ENCODE measurements at regions not wholly inside any gene's neighbourhood (a gene's known extent, or its start where the extent isn't known, plus 50 kb on each side); places are given as distances from the start of the nearest gene placed in this dataset.

DNA sequence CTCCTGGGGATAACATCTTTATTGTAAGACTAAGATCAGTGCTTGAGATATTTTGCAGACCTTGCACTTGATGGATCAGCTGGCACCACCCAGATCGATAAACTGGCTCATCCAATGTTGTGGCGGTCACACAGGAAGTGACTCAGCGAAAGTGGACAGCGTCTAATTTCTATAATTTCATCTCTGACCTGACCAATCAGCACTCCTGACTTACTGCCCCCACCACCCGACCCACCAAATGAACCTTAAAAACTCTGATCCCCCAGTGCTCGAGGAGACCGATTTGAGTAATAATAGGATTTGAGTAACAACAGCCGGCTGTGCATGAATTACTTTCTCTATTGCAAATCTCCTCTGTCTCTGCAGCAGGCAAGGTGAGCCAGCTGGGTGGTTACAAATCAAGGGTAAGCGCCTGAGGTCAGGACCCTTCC lies 62.7 kb upstream of the RNU6-1 start:
- no peak overlapping the region for H3K27ac ChIP-seq (ENCODE audit: low read depth in 1 of 2, low read length in 2 of 2)
- POLR2A ChIA-PET = no interaction called here
- intact Hi-C loops (cut with DNase I, micrococcal nuclease) = no loop called here

GRCh38 chr15:67903708-67904107 lies 63.9 kb upstream of the RNU6-1 start:
- CTCF ChIA-PET = no interaction called here
- TF ChIP-seq, protein P1, sequence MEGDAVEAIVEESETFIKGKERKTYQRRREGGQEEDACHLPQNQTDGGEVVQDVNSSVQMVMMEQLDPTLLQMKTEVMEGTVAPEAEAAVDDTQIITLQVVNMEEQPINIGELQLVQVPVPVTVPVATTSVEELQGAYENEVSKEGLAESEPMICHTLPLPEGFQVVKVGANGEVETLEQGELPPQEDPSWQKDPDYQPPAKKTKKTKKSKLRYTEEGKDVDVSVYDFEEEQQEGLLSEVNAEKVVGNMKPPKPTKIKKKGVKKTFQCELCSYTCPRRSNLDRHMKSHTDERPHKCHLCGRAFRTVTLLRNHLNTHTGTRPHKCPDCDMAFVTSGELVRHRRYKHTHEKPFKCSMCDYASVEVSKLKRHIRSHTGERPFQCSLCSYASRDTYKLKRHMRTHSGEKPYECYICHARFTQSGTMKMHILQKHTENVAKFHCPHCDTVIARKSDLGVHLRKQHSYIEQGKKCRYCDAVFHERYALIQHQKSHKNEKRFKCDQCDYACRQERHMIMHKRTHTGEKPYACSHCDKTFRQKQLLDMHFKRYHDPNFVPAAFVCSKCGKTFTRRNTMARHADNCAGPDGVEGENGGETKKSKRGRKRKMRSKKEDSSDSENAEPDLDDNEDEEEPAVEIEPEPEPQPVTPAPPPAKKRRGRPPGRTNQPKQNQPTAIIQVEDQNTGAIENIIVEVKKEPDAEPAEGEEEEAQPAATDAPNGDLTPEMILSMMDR (IDR thresholded peaks at IDR 0.05) = no peak
- peaks cover 2% of the 10 kb centered on the region for H3K9me3 Mint-ChIP-seq
- no peak for DNase-seq
- Histone ChIP-seq H3K27me3 (ENCODE audit: control insufficient read depth in 1 of 2, insufficient read depth in 2 of 2, low read length in 2 of 2) (no peaks in the 10 kb centered on the region), H3K27ac (ENCODE audit: low read depth in 1 of 2, low read length in 2 of 2) (no peak overlapping the region), H3K4me1 (ENCODE audit: insufficient read depth, low read length) (no peaks in the 10 kb centered on the region), H3K9me3 (ENCODE audit: control insufficient read depth in 1 of 2, insufficient read depth in 1 of 2, low read length in 2 of 2) (no peaks in the 10 kb centered on the region), H3K36me3 (ENCODE audit: insufficient read depth, low read length) (no peaks in the 10 kb centered on the region), H3K4me3 (ENCODE audit: low read length) (no peak overlapping the region)
- ATAC-seq (ENCODE audit: poor library complexity) = no peak
- no peaks in the 10 kb centered on the region for H3K36me3 Mint-ChIP-seq (ENCODE audit: low read depth)
- H3K27me3 Mint-ChIP-seq = peaks cover 13% of the 10 kb centered on the region
- H3K27ac Mint-ChIP-seq = no peak overlapping the region
- no peak overlapping the region for H3K4me3 Mint-ChIP-seq
- H3K4me1 Mint-ChIP-seq (ENCODE audit: low read depth) = no peaks in the 10 kb centered on the region
- intact Hi-C loops (cut with DNase I, micrococcal nuclease) = no loop called here
- POLR2A ChIA-PET = no interaction called here

More for the DNA sequence above, 62.7 kb upstream of the RNU6-1 start:
- CTCF ChIA-PET = no interaction called here
- Mint-ChIP-seq H3K9me3 (no peaks in the 10 kb centered on the region), H3K4me1 (ENCODE audit: low read depth) (no peaks in the 10 kb centered on the region), H3K4me3 (no peak overlapping the region), H3K27me3 (peaks cover 10% of the 10 kb centered on the region), H3K27ac (no peak overlapping the region), H3K36me3 (ENCODE audit: low read depth) (no peaks in the 10 kb centered on the region)
- Histone ChIP-seq H3K27me3 (ENCODE audit: control insufficient read depth in 1 of 2, insufficient read depth in 2 of 2, low read length in 2 of 2) (no peaks in the 10 kb centered on the region), H3K36me3 (ENCODE audit: insufficient read depth, low read length) (no peaks in the 10 kb centered on the region), H3K4me1 (ENCODE audit: insufficient read depth, low read length) (no peaks in the 10 kb centered on the region), H3K4me3 (ENCODE audit: low read length) (no peak overlapping the region), H3K9me3 (ENCODE audit: control insufficient read depth in 1 of 2, insufficient read depth in 1 of 2, low read length in 2 of 2) (no peaks in the 10 kb centered on the region)
- DNase-seq = no peak
- TF ChIP-seq, protein P1 (IDR thresholded peaks at IDR 0.05) = no peak
- ATAC-seq (ENCODE audit: poor library complexity) = no peak

GRCh38 chr15:67905628-67906027 lies 65.8 kb upstream of the RNU6-1 start:
- Histone ChIP-seq H3K36me3 (ENCODE audit: insufficient read depth, low read length) (no peaks in the 10 kb centered on the region), H3K4me1 (ENCODE audit: insufficient read depth, low read length) (no peaks in the 10 kb centered on the region), H3K4me3 (ENCODE audit: low read length) (no peak overlapping the region), H3K9me3 (ENCODE audit: control insufficient read depth in 1 of 2, insufficient read depth in 1 of 2, low read length in 2 of 2) (peaks cover 0 to 11% of the 10 kb centered on the region in 2 experiments), H3K27me3 (ENCODE audit: control insufficient read depth in 1 of 2, insufficient read depth in 2 of 2, low read length in 2 of 2) (peaks cover 0 to 3% of the 10 kb centered on the region in 2 experiments), H3K27ac (ENCODE audit: low read depth in 1 of 2, low read length in 2 of 2) (no peak overlapping the region)
- ATAC-seq (ENCODE audit: poor library complexity) = no peak
- Mint-ChIP-seq H3K4me1 (ENCODE audit: low read depth) (no peaks in the 10 kb centered on the region), H3K27ac (no peak overlapping the region), H3K27me3 (peaks cover 13% of the 10 kb centered on the region), H3K36me3 (ENCODE audit: low read depth) (no peaks in the 10 kb centered on the region), H3K9me3 (peaks cover 9% of the 10 kb centered on the region), H3K4me3 (no peak overlapping the region)
- ChIA-PET CTCF (no interaction called here), POLR2A (interaction anchor here (0.8 kb wide), 1 partner anchor 126 kb away, joined by 3 read pairs; no protein-coding TSS in a partner anchor)
- DNase-seq = no peak
- TF ChIP-seq, protein P1 (IDR thresholded peaks at IDR 0.05) = no peak
- intact Hi-C loops (cut with DNase I, micrococcal nuclease) = no loop called here
